Esophagus squamous epithelium (tissue), 5 donors: ENCODE measurements at regions not wholly inside any gene's neighbourhood (a gene's known extent, or its start where the extent isn't known, plus 50 kb on each side); places are given as distances from the start of the nearest gene placed in this dataset.

Experiments
- DNase-seq: peaks from one replicate; lab custom pipeline; 2025; lab: John Stamatoyannopoulos, UW
- H3K27ac ChIP-seq, 4 donors: fragments of 200-600 bp; sonication (generic); one replicate each; pipeline ENCODE4 v1.5.1; 2016 to 2019; ENCODE audit warnings: mild to moderate bottlenecking in 1 of 4
- H3K27me3 ChIP-seq, 4 donors: fragments of 200-600 bp; sonication (generic); 1 replicate in 3 of 4; 2 replicates in 1 of 4; pipeline versions ENCODE4 v1.5.1 to v1.6.0; 2017 to 2021; ENCODE audit warnings: antibody characterized with exemption in 1 of 4
- H3K36me3 ChIP-seq, 3 donors: fragments of 200-600 bp; sonication (generic); one replicate each; pipeline ENCODE4 v1.5.1; 2016 to 2019
- H3K4me1 ChIP-seq, 3 donors: fragments of 200-600 bp; sonication (generic); one replicate each; pipeline ENCODE4 v1.5.1; 2017 to 2019
- H3K4me3 ChIP-seq, 4 donors: fragments of 200-600 bp; sonication (generic); 1 replicate in 3 of 4; 2 replicates in 1 of 4; pipeline ENCODE4 v1.5.1; 2016 to 2019; ENCODE audit warnings: mild to moderate bottlenecking in 2 of 4, moderate library complexity in 1 of 4
- H3K9me3 ChIP-seq, 3 donors: fragments of 200-600 bp; sonication (generic); one replicate each; pipeline ENCODE4 v1.5.1; 2016 to 2019
- CTCF ChIP-seq, 6 experiments: fragments of 450-650 bp in 4 of 6; fragments of 200-600 bp in 2 of 6; sonication (generic) in 2 of 6; IDR thresholded peaks; one replicate each; pipeline ENCODE4 v1.5.1; 2016 to 2019; ENCODE audit warnings: antibody characterized with exemption in 6 of 6, mild to moderate bottlenecking in 4 of 6, moderate library complexity in 4 of 6
- POLR2A ChIP-seq, 4 donors: fragments of 450-650 bp; IDR thresholded peaks; one replicate each; pipeline ENCODE4 v1.6.1; 2017; ENCODE audit warnings: antibody characterized with exemption in 4 of 4, mild to moderate bottlenecking in 4 of 4, moderate library complexity in 3 of 4
- WGBS, 2 donors: methylation state at CpG; one replicate each; pipeline ENCODE4 v1.1.5; 2018; 5-methylcytosine and 5-hydroxymethylcytosine counted together
- intact Hi-C: fragments of 100-400 bp; cut with DNase I; formaldehyde crosslinking; loops from one replicate; pipeline ENCODE4 v1.15.0; 2022
- donor health status: DM: yes; HTN: yes; CAD: no.

GRCh38 chr6:105578179-105578707 lies 175.4 kb upstream of the PREP start:
- Histone ChIP-seq H3K9me3 (no peaks in the 10 kb centered on the region), H3K4me1 (no peaks in the 10 kb centered on the region), H3K36me3 (no peaks in the 10 kb centered on the region), H3K4me3 (no peak overlapping the region), H3K27me3 (no peaks in the 10 kb centered on the region), H3K27ac (no peak overlapping the region)
- WGBS, 2 donors: 36 to 38% methylated on average over 1 of the region's 1 CpG
- intact Hi-C loops: no loop called here
- DNase-seq: no peak
- TF ChIP-seq CTCF (IDR thresholded peaks at IDR 0.05) (no peak), POLR2A (IDR thresholded peaks at IDR 0.05) (no peak)

GRCh38 chr6:105573556-105573955 lies 170.7 kb upstream of the PREP start:
- no peak for DNase-seq
- intact Hi-C loops: no loop called here
- no peaks in the 10 kb centered on the region for H3K4me1 ChIP-seq
- no peak overlapping the region for H3K27ac ChIP-seq
- H3K36me3 ChIP-seq: no peaks in the 10 kb centered on the region
- H3K9me3 ChIP-seq: no peaks in the 10 kb centered on the region
- no peak overlapping the region for H3K4me3 ChIP-seq
- WGBS, 2 donors: 50 to 56% methylated on average over 2 of the region's 2 CpGs
- no peaks in the 10 kb centered on the region for H3K27me3 ChIP-seq
- no peak for TF ChIP-seq POLR2A (IDR thresholded peaks at IDR 0.05)
- no peak for TF ChIP-seq CTCF (IDR thresholded peaks at IDR 0.05)

GRCh38 chr6:105573138-105573537 lies 170.3 kb upstream of the PREP start:
- no peaks in the 10 kb centered on the region for H3K4me1 ChIP-seq
- no peaks in the 10 kb centered on the region for H3K9me3 ChIP-seq
- no peaks in the 10 kb centered on the region for H3K36me3 ChIP-seq
- H3K4me3 ChIP-seq: no peak overlapping the region
- H3K27ac ChIP-seq: no peak overlapping the region
- H3K27me3 ChIP-seq: no peaks in the 10 kb centered on the region
- no peak for TF ChIP-seq POLR2A (IDR thresholded peaks at IDR 0.05)
- TF ChIP-seq CTCF (IDR thresholded peaks at IDR 0.05): no peak
- WGBS, 2 donors: 51 to 64% methylated on average over 2 of the region's 2 CpGs
- DNase-seq: no peak
- intact Hi-C loops: no loop called here

- TF ChIP-seq CTCF (IDR thresholded peaks at IDR 0.05) (no peak), POLR2A (IDR thresholded peaks at IDR 0.05) (no peak)
- no peak overlapping the region for H3K4me3 ChIP-seq
- no peaks in the 10 kb centered on the region for H3K9me3 ChIP-seq
- intact Hi-C loops: no loop called here
- H3K4me1 ChIP-seq: no peaks in the 10 kb centered on the region
- 76 to 86% methylated on average over 3 of the region's 3 CpGs for WGBS, 2 donors
- no peak overlapping the region for H3K27ac ChIP-seq
- no peaks in the 10 kb centered on the region for H3K27me3 ChIP-seq
- no peak for DNase-seq
- no peaks in the 10 kb centered on the region for H3K36me3 ChIP-seq
Measured at GRCh38 chr6:105570416-105570815, 167.5 kb upstream of the PREP start.

- intact Hi-C loops: no loop called here
- no peak for DNase-seq
- Histone ChIP-seq H3K4me3 (no peak overlapping the region), H3K36me3 (no peaks in the 10 kb centered on the region), H3K27me3 (no peaks in the 10 kb centered on the region), H3K9me3 (no peaks in the 10 kb centered on the region), H3K4me1 (no peaks in the 10 kb centered on the region), H3K27ac (no peak overlapping the region)
- no peak for TF ChIP-seq POLR2A (IDR thresholded peaks at IDR 0.05)
- no peak for TF ChIP-seq CTCF (IDR thresholded peaks at IDR 0.05)
- 87 to 92% methylated on average over 2 of the region's 2 CpGs for WGBS, 2 donors
Measured at GRCh38 chr6:105569706-105570105, 166.8 kb upstream of the PREP start.
